ENCODE measurements at regions not wholly inside any gene's neighbourhood (a gene's known extent, or its start where the extent isn't known, plus 50 kb on each side); places are given as distances from the start of the nearest gene placed in this dataset.

- H3K9me3 ChIP-seq (replicated peaks; ENCODE audit: control insufficient read depth, insufficient read depth, low read length) = no peaks in the 10 kb centered on the region
- H3K36me3 ChIP-seq (ENCODE audit: control insufficient read depth in 2 of 2, insufficient read depth in 2 of 2, low read length in 1 of 2) = no peaks in the 10 kb centered on the region
- 0% methylated on average over 3 of the region's 3 CpGs for WGBS (ENCODE audit: insufficient coverage, insufficient replicate concordance, low lambda C conversion rate, missing lambda C conversion rate)
- DNase-seq (ENCODE audit: low read depth, low spot score) = no peak
- POLR2A ChIA-PET = no interaction called here
- H2AFZ ChIP-seq (ENCODE audit: control insufficient read depth, low read depth, low read length) = no peak overlapping the region
- H3K4me1 ChIP-seq (ENCODE audit: control insufficient read depth, insufficient read depth, low read length) = no peaks in the 10 kb centered on the region
- SMC1A ChIA-PET (ENCODE audit: uncharacterized antibody, unreplicated experiment) = no interaction called here
- in situ Hi-C loops (cut with MboI) = no loop called here
- TF ChIP-seq CHD2 (IDR thresholded peaks at IDR 0.05; ENCODE audit: borderline replicate concordance, low read depth, low read length) (no peak), CTCF (IDR thresholded peaks at IDR 0.05 in 2 of 3, conservative IDR thresholded peaks at IDR 0.05 in 1 of 3; ENCODE audit: control insufficient read depth in 2 of 3, extremely low read depth in 1 of 3, insufficient read depth in 1 of 3, low read depth in 3 of 3, low read length in 3 of 3) (no peak), ETV6 (conservative IDR thresholded peaks at IDR 0.05 in 1 of 2, IDR thresholded peaks at IDR 0.05 in 1 of 2; ENCODE audit: borderline replicate concordance in 1 of 2, low read depth in 1 of 2) (no peak), BRCA1 (IDR thresholded peaks at IDR 0.05; ENCODE audit: low read depth, low read length) (no peak), GABPA (IDR thresholded peaks at IDR 0.05; ENCODE audit: low read depth) (no peak), SMAD5 (IDR thresholded peaks at IDR 0.05; ENCODE audit: low read depth) (no peak), NRF1 (conservative IDR thresholded peaks at IDR 0.05; ENCODE audit: low read depth, low read length) (no peak), TBL1XR1 (IDR thresholded peaks at IDR 0.05; ENCODE audit: low read depth, low read length) (no peak), SPI1 (IDR thresholded peaks at IDR 0.05; ENCODE audit: borderline replicate concordance, insufficient read depth, low read depth, low read length) (no peak), SMARCA5 (IDR thresholded peaks at IDR 0.05) (no peak), HCFC1 (IDR thresholded peaks at IDR 0.05; ENCODE audit: low read length) (no peak), CREM (IDR thresholded peaks at IDR 0.05; ENCODE audit: low read depth) (no peak), SREBF2 (IDR thresholded peaks at IDR 0.05; ENCODE audit: low read length) (no peak), SMC3 (IDR thresholded peaks at IDR 0.05; ENCODE audit: borderline replicate concordance, low read length) (no peak), DPF2 (IDR thresholded peaks at IDR 0.05) (no peak)
- TF ChIP-seq, protein P1, sequence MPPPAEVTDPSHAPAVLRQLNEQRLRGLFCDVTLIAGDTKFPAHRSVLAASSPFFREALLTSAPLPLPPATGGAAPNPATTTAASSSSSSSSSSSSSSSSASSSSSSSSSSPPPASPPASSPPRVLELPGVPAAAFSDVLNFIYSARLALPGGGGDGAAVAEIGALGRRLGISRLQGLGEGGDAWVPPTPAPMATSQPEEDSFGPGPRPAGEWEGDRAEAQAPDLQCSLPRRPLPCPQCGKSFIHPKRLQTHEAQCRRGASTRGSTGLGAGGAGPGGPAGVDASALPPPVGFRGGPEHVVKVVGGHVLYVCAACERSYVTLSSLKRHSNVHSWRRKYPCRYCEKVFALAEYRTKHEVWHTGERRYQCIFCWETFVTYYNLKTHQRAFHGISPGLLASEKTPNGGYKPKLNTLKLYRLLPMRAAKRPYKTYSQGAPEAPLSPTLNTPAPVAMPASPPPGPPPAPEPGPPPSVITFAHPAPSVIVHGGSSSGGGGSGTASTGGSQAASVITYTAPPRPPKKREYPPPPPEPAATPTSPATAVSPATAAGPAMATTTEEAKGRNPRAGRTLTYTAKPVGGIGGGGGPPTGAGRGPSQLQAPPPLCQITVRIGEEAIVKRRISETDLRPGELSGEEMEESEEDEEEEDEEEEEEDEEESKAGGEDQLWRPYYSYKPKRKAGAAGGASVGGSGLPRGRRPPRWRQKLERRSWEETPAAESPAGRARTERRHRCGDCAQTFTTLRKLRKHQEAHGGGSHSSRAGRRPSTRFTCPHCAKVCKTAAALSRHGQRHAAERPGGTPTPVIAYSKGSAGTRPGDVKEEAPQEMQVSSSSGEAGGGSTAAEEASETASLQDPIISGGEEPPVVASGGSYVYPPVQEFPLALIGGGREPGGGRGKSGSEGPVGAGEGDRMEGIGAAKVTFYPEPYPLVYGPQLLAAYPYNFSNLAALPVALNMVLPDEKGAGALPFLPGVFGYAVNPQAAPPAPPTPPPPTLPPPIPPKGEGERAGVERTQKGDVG (CRISPR knock-in tag; IDR thresholded peaks at IDR 0.05) = no peak
- TF ChIP-seq, protein P2, sequence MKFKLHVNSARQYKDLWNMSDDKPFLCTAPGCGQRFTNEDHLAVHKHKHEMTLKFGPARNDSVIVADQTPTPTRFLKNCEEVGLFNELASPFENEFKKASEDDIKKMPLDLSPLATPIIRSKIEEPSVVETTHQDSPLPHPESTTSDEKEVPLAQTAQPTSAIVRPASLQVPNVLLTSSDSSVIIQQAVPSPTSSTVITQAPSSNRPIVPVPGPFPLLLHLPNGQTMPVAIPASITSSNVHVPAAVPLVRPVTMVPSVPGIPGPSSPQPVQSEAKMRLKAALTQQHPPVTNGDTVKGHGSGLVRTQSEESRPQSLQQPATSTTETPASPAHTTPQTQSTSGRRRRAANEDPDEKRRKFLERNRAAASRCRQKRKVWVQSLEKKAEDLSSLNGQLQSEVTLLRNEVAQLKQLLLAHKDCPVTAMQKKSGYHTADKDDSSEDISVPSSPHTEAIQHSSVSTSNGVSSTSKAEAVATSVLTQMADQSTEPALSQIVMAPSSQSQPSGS (IDR thresholded peaks at IDR 0.05; ENCODE audit: low read length) = no peak
- TF ChIP-seq, protein P3, sequence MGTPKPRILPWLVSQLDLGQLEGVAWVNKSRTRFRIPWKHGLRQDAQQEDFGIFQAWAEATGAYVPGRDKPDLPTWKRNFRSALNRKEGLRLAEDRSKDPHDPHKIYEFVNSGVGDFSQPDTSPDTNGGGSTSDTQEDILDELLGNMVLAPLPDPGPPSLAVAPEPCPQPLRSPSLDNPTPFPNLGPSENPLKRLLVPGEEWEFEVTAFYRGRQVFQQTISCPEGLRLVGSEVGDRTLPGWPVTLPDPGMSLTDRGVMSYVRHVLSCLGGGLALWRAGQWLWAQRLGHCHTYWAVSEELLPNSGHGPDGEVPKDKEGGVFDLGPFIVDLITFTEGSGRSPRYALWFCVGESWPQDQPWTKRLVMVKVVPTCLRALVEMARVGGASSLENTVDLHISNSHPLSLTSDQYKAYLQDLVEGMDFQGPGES (IDR thresholded peaks at IDR 0.05) = no peak
- no peak overlapping the region for H3K9ac ChIP-seq (ENCODE audit: control insufficient read depth, insufficient read depth, low read length)
- CTCF ChIA-PET = no interaction called here
- no TSS peak for BruUV-seq (replicated peaks)
- no peaks in the 10 kb centered on the region for H3K27me3 ChIP-seq (replicated peaks in 1 of 2; ENCODE audit: control insufficient read depth in 2 of 2, insufficient read depth in 2 of 2, low read length in 1 of 2)
- RAD21 ChIA-PET (ENCODE audit: unreplicated experiment) = no interaction called here
- H4K20me1 ChIP-seq (ENCODE audit: control insufficient read depth, insufficient read depth) = no peaks in the 10 kb centered on the region
- H3K79me2 ChIP-seq (ENCODE audit: control insufficient read depth, insufficient read depth, low read length) = no peaks in the 10 kb centered on the region
- FAIRE-seq = no peak
- intact Hi-C loops (cut with micrococcal nuclease; ENCODE audit: unreplicated experiment) = no loop called here
- H3K4me3 ChIP-seq = no peak overlapping the region
- no peak for ATAC-seq
- no peak overlapping the region for H3K4me2 ChIP-seq (ENCODE audit: control insufficient read depth, insufficient read depth)
- no peak overlapping the region for H3K27ac ChIP-seq (ENCODE audit: control insufficient read depth, insufficient read depth)
Observed at GRCh38 chr2:123518367-123518766, 506.7 kb upstream of the CNTNAP5 start.
